ELR (cell line): ENCODE measurements at regions not wholly inside any gene's neighbourhood (a gene's known extent, or its start where the extent isn't known, plus 50 kb on each side); places are given as distances from the start of the nearest gene placed in this dataset.
"Not testable (repeated sequence)": the region's sequence is repeated elsewhere in the genome, so short reads cannot be mapped to it uniquely, and the experiment has no call there.

Source experiments
- DNase-seq: peaks from one replicate; pipeline ENCODE4 v3.0.0-alpha.2; 2015; ENCODE audit warnings: low read depth

- no peak for DNase-seq
These were observed 882.2 kb upstream of the B3GALT2 start for GRCh38 chr1:194068446-194069167.

DNA sequence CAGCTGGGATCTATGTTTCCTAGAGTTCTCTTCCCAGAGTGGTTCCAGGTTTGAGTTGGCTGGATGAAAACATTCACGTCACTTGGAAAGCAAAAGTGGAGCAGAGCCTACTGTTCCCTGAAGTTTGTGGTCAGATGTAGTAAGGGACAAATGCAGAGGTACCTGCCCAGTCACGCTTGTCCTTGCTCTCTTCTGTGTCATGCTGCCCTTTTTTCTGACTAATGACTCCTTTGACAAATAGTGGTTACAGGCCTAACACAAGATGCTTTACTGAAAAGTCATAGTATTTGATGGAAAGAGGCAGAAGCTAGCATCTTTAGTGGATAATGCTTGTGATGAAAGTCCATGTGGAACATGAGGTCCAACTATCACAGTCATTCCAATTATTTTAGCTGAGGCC is 881.4 kb upstream of the B3GALT2 start:
- DNase-seq = peak; percentile 48

DNA sequence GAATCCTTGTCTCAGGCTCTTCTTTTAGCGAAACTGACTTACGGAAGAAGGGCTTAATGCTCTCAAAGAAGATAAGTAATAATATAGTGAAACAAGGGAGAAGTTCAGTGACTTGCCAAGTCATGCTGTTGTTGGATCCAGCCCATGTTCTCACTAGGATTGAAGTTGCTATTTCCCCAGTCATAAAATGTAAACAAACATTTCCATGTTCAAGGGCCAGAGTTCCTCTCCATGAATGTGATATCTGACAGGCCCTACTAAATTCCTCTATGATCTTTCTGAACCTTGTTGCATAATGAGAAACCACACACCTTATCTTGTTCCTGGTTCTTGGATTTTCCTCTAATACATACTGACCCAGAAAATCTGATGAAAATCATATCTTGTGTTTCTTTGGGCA is 876.5 kb upstream of the B3GALT2 start:
- DNase-seq = no peak

GRCh38 chr1:194062526-194062925 is 876.1 kb upstream of the B3GALT2 start:
- DNase-seq = no peak

GRCh38 chr1:194060481-194060880 is 874.1 kb upstream of the B3GALT2 start:
- DNase-seq = no peak

DNA sequence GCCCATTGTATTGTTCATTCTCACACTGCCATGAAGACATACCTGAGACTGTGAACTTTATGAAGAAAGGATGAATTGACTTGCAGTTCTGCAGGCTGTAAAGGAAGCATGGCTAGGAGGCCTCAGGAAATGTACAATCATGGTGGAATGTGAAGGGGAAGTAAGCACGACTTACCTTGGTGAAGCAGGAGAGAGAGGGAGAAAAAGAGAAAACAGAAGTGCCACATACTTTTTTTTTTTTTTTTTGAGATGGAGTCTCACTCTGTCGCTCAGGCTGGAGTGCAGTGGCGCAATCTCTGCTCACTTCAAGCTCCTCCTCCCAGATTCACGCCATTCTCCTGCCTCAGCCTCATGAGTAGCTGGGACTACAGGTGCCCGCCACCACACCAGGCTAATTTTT is 871.9 kb upstream of the B3GALT2 start:
- not testable (repeated sequence) for DNase-seq

DNA sequence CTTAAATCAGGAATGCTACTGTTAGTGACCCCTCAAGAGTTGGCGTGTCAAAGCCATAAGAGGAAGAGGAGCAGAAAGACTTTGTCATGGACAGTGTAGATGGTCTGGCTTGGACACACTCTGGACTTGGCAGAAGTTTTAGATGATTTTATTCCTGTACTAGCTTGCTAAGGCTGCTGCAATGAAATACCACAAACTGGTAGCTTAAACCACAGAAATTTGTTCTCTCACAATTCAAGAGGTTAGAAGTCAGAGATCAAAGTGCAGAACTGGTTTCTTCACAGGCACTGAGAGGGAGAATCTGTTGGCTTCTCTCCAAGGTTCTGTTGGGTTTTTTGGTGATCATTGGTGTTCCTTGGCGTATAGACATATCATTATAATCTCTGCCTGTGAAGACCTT is 869.8 kb upstream of the B3GALT2 start:
- no peak for DNase-seq

- no peak for DNase-seq
These were observed 869.1 kb upstream of the B3GALT2 start for GRCh38 chr1:194055536-194055935.

DNA sequence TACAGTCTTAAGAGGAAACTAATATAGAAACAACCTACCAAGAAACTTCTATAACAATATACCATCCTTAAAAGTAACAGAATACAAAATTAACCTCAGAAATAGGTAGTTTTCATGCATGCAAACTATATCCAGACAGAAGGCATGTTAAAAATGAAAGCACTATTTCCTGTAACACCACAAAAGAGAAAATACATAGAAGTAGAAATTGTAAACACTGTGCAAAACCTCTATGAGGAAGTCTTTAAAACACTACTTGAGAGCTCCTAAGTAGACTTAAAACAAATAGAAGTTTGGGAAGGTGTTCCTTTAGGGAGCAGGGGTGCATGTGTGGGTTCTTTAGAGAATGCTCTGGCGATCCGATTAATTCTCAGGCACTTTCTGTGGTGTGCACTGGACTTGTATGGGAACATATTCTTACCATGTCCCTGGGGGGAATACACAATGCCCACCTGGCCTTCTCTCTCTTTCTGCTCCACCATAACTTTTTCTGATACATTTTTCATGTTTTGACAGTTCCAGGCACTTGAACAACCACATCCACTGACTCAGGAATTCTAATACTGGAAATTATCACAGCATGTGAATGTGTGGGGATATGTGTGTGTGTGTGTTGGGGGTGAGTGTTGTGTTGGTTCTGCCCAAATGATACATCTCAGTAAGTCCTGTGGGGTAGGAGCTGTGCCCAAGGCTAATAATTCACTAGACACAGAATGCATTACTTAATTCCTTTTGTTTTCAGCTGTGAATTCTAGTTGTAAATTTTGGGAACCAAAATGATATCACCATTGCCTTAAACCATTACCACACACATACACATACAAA is 866.3 kb upstream of the B3GALT2 start:
- DNase-seq = no peak

- no peak for DNase-seq
These were observed 861.5 kb upstream of the B3GALT2 start for GRCh38 chr1:194047921-194048320.

DNA sequence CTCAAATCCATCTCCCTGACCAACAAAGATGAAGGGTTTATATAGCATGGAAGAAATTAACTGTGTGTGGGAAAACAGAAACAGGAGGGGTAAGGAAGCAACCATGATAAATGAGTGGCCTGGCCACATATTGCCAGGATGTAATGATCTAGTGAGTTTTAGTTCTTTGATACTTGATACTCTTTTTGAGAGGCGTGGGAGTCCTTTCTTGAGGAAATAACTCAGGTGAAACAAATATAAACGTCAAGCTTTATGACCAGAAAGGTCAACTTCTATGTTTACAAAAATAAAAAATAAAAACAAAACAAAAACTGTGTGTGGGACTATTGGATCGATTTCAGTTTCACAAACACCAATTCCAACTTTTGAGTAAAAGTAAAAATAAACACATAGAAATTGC is 860.8 kb upstream of the B3GALT2 start:
- no peak for DNase-seq

DNA sequence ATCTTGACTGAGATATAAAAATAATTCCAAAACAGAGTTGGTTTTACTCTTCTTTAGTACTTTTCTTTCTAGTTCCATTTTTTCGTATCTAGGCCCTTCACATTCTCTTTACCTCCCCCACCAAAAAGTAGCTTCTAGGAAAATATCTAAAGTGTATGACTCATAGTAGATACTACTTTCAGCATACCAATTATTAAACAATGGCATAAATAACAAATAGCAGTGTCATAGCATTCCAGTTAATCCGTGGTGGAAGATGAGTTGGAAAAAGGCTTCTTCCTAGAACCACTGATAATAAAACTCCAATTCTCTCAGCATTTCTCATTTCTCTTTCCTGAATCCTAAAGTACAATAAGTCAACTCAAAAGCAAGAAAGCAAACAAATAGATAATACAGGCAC is 859.0 kb upstream of the B3GALT2 start:
- DNase-seq = peak; percentile 85

DNA sequence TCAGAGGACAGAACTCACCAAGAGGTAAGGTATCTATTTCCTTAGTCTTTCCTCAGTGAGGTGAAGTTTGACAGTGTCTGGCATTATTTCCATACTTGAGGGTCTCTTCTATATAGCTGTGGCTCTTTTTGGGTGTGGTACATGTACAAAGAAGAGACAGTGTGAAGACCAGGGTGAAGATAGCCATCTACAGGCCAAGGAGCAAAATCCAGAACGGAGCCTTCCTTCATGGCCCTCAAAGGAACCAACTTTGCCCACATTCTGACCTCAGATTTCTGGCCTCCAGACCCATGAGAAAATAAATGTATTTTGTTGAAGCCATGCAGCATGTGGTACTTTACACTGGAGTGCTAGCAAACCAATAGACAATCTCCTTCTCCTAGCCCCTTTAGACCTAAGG is 858.5 kb upstream of the B3GALT2 start:
- DNase-seq = no peak

GRCh38 chr1:194043984-194044755 is 857.8 kb upstream of the B3GALT2 start:
- peak; percentile 44 for DNase-seq

DNA sequence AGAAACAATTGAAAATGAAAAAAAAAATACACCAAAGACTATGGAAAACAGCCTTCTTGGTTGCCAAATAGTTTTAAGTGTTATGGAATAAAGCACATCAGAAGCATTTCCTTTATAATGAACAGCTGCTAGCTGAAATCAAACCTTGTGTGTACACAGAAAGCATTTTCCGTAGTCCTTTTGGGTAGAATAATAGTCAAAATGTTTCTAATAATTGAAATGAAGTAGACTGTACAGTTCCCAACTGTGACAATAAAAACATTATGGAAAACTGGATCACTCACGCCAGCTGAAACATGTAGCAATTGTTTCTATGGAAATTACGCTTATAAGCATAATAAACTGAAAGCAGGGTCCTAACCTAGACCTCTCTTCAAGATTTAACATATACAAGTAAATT is 856.3 kb upstream of the B3GALT2 start:
- DNase-seq = no peak

DNA sequence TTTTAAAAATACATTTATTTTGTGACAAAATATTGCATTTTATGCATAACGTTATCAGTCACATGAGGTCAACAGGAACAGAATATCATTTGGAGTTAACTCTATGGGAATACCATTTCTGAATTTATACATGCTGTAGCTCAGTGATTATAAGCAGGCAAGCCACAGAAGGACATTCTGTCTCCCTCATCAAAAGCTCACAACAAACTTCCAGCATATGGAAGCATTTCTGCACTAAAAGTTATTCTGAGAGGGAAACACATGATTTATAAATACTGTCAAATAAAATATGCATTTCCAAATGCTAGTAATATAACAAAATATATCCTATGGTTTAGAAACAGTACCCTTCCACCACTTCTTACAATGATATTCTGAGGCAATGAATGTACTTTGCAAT is 854.1 kb upstream of the B3GALT2 start:
- no peak for DNase-seq

DNA sequence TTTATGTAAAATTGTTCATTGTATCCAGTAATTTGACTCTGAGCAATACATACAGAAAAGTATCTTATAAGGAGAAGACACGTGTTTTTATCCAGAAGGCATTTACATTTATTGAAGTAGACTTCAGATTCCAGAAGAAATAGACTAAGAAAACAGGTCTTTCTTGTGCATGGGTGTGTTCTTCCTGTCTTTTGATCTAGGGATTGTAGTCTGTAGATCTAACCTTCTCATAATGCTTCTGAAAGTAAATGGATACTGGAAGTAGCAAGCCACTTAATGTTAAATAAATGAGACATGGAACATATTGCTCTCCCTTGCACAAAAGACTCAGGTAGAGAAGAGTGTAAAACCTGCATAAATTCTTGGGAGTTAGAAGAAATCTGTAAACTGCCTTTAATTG is 853.2 kb upstream of the B3GALT2 start:
- no peak for DNase-seq

DNA sequence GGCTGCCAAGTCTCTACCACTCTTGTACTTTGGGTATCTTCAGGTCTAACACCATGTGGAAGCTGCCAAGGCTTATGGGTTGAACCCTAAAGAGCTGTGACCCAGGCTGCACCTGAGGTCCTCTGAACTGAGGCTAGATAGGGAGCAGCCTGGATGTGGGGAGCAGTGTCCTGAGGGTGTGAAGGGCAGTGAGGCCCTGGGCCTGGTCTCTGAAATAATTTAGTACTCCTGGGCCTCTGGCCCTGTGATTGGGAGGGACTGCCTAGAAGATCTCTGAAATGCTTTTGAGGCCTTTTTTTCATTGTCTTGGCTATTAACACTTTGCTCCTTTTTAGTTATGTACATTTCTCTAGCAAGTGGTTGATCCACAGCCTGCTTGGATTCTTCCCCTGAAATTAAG is 847.2 kb upstream of the B3GALT2 start:
- DNase-seq = no peak

- DNase-seq = no peak
These were observed 841.6 kb upstream of the B3GALT2 start for GRCh38 chr1:194028002-194028401.

DNA sequence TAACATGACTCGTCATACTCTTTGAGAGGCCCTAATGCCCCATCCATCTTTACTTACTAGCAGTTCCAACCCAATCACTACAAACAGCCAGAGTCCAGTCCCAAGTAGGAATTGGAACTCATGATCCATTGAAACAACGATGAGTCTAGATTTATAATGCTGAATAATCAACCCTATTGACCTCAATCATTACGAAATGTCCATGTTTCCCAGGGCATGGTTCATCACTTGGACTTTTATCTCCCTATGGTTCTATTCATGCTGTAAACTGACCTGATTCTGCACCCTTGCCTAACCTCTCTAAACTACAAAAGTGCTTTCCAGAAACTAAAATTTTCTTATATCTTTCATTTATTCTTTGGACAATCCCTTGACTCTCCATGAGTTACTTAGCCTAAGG is 840.0 kb upstream of the B3GALT2 start:
- DNase-seq = peak; percentile 8

DNA sequence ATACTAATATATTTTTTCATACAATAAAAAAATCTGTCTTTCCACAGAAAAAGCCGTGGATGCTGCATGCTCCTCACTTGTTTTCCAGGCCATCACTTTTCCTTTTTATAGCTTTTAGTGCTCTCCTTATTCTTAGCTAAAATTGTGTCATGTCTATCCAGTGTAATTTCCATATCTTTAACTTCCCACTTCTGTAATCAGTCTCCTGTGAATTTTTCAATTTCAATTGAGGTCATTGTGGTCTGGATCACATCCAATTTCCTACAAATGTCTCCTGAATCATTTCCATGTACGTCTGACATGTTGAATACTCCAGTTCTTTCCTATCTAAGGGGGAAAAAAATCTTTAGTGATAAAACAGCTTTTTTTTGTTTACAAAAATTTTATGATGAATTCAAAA is 838.2 kb upstream of the B3GALT2 start:
- DNase-seq = peak; percentile 80

DNA sequence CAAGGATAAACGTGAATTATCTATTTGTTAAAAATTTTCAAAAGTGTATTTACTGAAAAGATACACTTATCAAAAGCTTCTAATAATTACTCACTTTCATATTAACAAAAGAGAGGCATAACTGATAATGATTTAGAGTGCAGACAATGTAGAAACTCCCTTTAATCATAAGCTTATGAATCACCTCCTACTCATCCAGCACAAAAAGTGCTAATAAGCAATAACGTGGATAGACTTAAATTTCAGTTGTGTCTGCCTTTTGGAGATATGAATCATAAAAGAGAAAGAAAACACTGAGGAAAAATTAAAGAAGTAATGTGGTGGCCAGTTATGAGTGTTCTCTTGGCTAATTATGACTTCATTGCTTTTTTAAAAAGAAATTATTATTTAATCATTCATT is 827.6 kb upstream of the B3GALT2 start:
- DNase-seq = peak; percentile 66

DNA sequence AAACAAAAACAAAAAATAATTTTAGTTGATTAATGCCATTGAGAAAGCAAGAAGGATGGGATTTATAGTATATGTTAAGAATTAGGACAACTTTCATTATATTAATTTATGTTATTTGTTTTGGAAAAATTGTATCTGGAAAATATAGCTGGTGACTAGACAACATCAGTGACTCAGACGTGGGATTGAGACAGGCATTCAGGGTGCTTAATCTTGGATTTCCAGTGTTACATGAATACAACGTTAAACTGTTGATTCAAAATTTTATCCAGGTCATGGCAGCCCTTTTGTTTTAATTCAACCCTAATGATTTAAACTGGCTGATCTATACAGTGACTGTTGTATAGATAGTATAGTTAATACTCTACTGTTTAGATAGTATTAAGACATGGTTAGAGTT is 827.1 kb upstream of the B3GALT2 start:
- DNase-seq = peak; percentile 8
